Activated naive CD4-positive, alpha-beta T cell treated with anti-CD3 and anti-CD28 coated beads, Interleukin-2, amount 50 U/mL, for 24 hours (primary cell): ENCODE measurements at regions not wholly inside any gene's neighbourhood (a gene's known extent, or its start where the extent isn't known, plus 50 kb on each side); places are given as distances from the start of the nearest gene placed in this dataset.

ENCODE experiments used
- H3K27ac Mint-ChIP-seq: one replicate; pipeline ENCODE4 v1.8.0; 2021; ENCODE audit warnings: mild to moderate bottlenecking, mixed read lengths
- H3K27me3 Mint-ChIP-seq: one replicate; pipeline ENCODE4 v1.8.0; 2021; ENCODE audit warnings: mixed read lengths
- H3K36me3 Mint-ChIP-seq: one replicate; pipeline ENCODE4 v1.8.0; 2021; ENCODE audit warnings: mixed read lengths
- H3K4me1 Mint-ChIP-seq: one replicate; pipeline ENCODE4 v1.8.0; 2021; ENCODE audit warnings: mixed read lengths
- H3K4me3 Mint-ChIP-seq: one replicate; pipeline ENCODE4 v1.8.0; 2021; ENCODE audit warnings: mild to moderate bottlenecking, mixed read lengths
- H3K9me3 Mint-ChIP-seq: one replicate; pipeline ENCODE4 v1.8.0; 2021; ENCODE audit warnings: mixed read lengths

DNA sequence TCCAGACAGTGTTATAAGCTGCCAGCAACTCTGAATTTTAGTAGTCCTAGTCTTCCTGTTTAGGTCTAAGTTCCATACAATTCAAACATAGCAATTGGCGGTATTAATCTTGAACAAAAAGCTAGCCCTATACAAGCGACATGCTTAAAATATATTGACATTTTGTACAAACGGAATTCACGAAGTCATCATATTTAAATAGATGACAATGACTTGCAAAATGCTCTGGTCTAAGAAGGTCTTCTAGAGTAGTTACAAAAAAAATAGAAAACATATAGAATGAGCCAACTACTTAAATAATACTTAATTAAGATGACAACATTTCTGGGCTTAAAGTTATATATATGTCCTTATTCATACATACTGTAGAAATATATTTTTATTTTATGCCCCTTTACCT, 446.6 kb downstream of the ANKRD7 start:
- Mint-ChIP-seq H3K27me3 (no peaks in the 10 kb centered on the region), H3K4me1 (no peaks in the 10 kb centered on the region), H3K27ac (no peak overlapping the region), H3K9me3 (no peaks in the 10 kb centered on the region), H3K36me3 (no peaks in the 10 kb centered on the region), H3K4me3 (no peak overlapping the region)

DNA sequence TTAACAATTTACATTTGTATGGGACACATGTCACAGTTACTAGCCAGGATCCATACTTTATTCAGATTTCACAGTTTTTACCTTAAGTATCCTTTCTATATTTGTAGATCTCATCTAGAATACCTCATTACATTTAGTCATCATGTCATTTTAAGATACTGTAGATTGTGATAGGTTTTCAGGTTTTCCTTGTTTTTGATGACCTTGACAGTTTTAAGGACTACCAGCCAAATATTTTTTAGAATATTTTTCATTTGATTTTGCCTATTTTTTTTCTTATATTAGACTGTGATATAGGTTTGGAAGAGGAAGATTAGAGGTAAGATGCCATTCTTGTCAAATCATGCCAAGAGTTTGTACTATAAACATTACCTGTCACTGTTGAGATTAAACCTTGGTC, 460.3 kb downstream of the ANKRD7 start:
- no peak overlapping the region for H3K4me3 Mint-ChIP-seq
- no peaks in the 10 kb centered on the region for H3K36me3 Mint-ChIP-seq
- H3K27me3 Mint-ChIP-seq, result no peaks in the 10 kb centered on the region

DNA sequence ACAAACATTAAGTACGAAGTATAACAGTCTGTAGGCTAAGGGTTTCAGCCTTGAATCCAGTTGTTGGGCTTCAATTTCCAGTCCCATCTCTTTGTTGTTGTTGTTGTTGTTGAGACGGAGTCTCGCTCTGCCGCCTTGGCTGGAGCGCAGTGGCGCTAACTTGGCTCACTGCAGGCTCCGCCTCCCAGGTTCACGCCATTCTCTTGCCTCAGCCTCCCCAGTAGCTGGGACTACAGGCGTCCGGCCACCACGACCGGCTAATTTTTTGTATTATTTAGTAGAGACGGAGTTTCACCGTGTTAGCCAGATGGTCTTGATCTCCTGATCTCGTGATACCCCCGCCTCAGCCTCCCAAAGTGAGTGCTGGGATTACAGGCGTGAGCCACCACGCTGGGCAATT, 464.9 kb downstream of the ANKRD7 start:
- no peaks in the 10 kb centered on the region for H3K36me3 Mint-ChIP-seq
- H3K27me3 Mint-ChIP-seq, result no peaks in the 10 kb centered on the region
- no peak overlapping the region for H3K27ac Mint-ChIP-seq
- no peaks in the 10 kb centered on the region for H3K4me1 Mint-ChIP-seq
- no peak overlapping the region for H3K4me3 Mint-ChIP-seq
- H3K9me3 Mint-ChIP-seq, result no peaks in the 10 kb centered on the region

More for the DNA sequence above, 460.3 kb downstream of the ANKRD7 start:
- H3K27ac Mint-ChIP-seq, result no peak overlapping the region
- H3K4me1 Mint-ChIP-seq, result no peaks in the 10 kb centered on the region
- H3K9me3 Mint-ChIP-seq, result no peaks in the 10 kb centered on the region

DNA sequence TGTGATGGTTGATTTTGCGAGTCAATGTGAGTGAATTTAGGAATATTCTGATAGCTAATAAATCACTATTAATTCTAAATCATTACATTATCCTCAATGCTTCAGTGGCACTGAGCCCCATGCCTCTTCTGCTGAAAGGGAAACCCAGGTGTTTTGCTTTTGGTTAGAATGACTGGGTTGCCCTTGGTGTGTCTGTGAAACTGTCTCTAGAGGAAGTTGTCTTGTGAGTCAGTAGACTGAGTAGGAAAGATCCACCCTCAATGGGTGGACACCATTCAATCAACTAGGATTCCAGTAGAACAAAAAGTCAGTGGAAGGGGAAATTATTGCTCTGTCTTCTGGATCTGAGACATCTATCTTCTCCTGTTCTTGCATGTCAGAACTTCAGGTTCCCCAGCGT, 472.4 kb downstream of the ANKRD7 start:
- Mint-ChIP-seq H3K9me3 (no peaks in the 10 kb centered on the region), H3K4me3 (no peak overlapping the region), H3K27ac (no peak overlapping the region), H3K27me3 (no peaks in the 10 kb centered on the region), H3K4me1 (no peaks in the 10 kb centered on the region), H3K36me3 (no peaks in the 10 kb centered on the region)

DNA sequence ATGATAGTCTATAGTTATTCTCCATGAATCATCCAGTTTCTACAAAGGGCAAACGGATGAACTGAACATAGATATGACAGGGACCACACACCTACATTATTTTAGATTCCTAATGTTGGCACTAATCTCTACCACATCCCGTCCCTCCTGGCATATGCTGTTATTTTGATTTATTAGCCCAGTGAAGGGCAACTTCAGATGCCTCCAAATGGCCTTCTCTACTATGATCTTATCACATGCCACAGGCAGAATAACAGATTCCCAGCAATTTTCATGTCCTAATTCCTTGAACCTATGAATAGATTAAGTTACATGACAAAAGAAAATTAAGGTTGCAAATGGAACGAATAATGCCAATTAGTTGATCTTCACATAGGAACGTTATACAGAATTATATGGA, 474.7 kb downstream of the ANKRD7 start:
- Mint-ChIP-seq H3K27me3 (no peaks in the 10 kb centered on the region), H3K9me3 (no peaks in the 10 kb centered on the region), H3K27ac (no peak overlapping the region), H3K36me3 (no peaks in the 10 kb centered on the region), H3K4me1 (no peaks in the 10 kb centered on the region), H3K4me3 (no peak overlapping the region)

DNA sequence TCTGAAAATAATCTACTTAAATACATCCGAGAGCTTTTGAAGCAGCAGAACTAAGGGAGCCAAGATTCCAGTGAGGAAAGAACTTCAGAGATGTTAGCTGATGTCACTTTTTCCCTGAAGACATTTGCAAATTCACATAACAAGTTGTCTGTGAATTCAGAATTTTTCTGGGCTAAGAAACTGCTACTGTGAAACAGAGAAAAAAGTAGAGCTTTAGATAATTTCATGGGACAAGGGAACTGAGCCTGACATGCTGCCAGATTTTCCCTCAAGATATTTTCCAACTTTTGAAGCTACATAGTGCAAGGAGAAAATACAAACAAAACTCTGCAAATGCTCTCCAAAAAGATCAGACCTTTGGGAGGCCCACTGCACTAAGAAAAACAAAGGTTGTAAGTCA, 484.2 kb downstream of the ANKRD7 start:
- Mint-ChIP-seq H3K27me3 (no peaks in the 10 kb centered on the region), H3K4me3 (no peak overlapping the region), H3K36me3 (no peaks in the 10 kb centered on the region), H3K9me3 (no peaks in the 10 kb centered on the region), H3K4me1 (no peaks in the 10 kb centered on the region), H3K27ac (no peak overlapping the region)

DNA sequence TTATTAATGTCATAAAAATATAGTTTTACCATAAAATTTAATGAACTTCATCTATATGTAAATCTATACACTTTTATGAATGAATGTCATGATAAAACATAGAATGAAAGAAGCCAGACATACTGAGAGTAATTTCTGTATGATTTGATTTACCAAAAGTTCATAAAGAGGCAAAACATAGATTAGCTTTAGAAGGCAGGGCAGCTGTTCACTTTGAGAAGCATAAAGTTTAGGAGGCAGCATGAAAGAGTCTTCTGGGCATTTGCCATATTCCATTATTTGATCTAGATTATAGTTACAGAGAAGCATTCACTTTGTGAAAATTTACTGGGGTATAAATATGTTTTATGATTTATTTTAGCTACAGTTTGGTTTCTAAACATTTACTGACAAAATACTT, 487.2 kb downstream of the ANKRD7 start:
- Mint-ChIP-seq H3K4me1 (no peaks in the 10 kb centered on the region), H3K4me3 (no peak overlapping the region), H3K9me3 (no peaks in the 10 kb centered on the region), H3K27ac (no peak overlapping the region), H3K27me3 (no peaks in the 10 kb centered on the region), H3K36me3 (no peaks in the 10 kb centered on the region)

DNA sequence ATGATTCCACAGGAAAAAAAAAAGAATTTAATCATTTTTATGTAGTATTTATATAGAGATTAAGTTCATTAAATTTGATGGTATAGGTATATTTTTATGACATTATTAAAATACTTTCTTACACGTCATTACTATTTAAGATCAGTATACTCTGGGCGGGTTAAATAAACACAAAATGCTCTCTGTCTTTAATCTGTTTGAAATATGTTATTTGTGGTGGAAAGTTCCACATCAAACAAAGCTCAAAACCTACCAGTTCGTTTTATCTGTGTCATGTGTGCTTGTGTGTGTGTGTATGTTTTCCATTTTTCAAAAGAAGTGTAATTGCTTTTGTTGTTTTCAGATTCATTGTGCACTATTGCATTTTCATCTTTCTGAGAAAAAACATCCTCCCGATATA, 488.5 kb downstream of the ANKRD7 start:
- Mint-ChIP-seq H3K9me3 (no peaks in the 10 kb centered on the region), H3K4me3 (no peak overlapping the region), H3K4me1 (no peaks in the 10 kb centered on the region), H3K27me3 (no peaks in the 10 kb centered on the region), H3K36me3 (no peaks in the 10 kb centered on the region), H3K27ac (no peak overlapping the region)

DNA sequence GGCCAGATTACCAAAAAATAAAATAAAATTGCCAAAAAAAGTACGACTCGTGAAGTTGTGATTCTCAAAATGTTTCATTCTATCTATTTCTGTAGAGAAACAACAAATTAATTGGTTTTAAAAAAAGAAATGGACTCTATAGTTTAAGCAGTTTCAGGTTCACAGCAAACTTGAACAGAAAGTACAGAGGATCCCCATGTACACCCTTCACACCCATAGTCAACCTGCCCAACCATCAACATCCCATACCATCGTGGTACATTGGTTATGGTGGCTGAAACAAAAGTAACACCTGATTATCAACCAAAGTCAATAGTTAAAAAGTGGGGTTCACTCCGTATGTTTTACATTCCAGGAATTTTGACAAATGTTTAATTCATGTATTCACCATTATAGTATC, 496.1 kb downstream of the ANKRD7 start:
- Mint-ChIP-seq H3K27ac (no peak overlapping the region), H3K27me3 (no peaks in the 10 kb centered on the region), H3K9me3 (peaks cover 7% of the 10 kb centered on the region), H3K4me3 (no peak overlapping the region), H3K36me3 (no peaks in the 10 kb centered on the region), H3K4me1 (no peaks in the 10 kb centered on the region)

DNA sequence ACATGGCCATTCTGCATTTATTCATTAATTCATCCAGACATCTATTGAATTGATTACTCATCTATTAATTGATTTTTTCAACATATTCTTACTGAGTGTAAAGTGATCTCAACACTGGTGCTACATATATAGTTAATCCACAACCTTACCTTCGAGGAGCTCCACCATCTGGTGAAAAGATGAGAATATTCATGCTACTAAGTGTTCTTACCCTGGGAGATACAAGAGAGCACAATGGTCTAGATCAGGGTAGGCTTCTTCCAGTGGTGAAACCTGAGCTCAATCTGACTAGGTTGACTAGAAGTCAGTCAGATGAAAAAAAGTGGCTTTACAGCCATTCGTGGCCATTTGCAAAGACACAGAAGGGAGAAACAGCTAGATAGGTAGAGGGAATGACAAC, 507.4 kb downstream of the ANKRD7 start:
- Mint-ChIP-seq H3K36me3 (no peaks in the 10 kb centered on the region), H3K27ac (no peak overlapping the region), H3K4me3 (no peak overlapping the region), H3K4me1 (no peaks in the 10 kb centered on the region), H3K9me3 (peaks cover 9% of the 10 kb centered on the region), H3K27me3 (no peaks in the 10 kb centered on the region)

DNA sequence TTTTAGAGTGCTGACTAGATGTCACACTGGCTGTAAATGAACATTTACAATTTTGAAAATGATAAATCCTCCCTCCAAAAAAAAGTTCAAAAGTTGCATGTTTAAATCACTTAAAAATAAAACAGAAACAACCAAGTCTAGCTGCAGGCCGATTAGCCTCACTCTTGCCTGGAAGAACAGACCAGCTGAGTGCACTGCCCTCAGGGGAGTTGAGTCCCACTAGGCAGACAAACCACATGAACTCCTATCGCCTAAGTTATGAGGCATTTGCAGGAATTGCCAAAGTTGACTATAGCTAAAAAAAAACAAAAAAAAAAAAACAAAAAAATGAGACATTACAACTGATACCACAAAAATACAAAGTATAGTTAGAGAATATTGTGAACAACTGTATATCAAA, 510.0 kb downstream of the ANKRD7 start:
- Mint-ChIP-seq H3K27me3 (no peaks in the 10 kb centered on the region), H3K4me3 (no peak overlapping the region), H3K36me3 (no peaks in the 10 kb centered on the region), H3K9me3 (peaks cover 5% of the 10 kb centered on the region), H3K27ac (no peak overlapping the region), H3K4me1 (no peaks in the 10 kb centered on the region)

DNA sequence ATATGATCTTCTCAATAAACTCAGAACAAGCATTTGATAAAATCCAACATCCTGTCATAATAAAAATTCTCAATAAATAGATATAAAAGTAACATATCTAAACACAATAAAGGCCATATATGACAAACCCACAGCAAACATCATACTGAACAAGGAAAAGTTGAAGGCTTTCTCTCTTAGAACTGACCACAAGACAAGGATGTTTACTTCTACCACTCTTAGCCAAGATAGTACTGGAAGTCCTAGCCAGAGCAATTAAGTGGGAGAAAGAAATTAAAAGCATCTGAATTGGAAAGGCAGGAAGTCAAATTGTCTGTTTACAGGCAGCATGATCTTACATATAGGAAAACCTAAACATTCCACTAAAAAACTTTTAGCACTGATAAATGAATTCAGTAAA, 510.9 kb downstream of the ANKRD7 start:
- no peaks in the 10 kb centered on the region for H3K4me1 Mint-ChIP-seq
- H3K27ac Mint-ChIP-seq, result no peak overlapping the region
- no peaks in the 10 kb centered on the region for H3K27me3 Mint-ChIP-seq
- no peak overlapping the region for H3K4me3 Mint-ChIP-seq
- peaks cover 9% of the 10 kb centered on the region for H3K9me3 Mint-ChIP-seq
- no peaks in the 10 kb centered on the region for H3K36me3 Mint-ChIP-seq

DNA sequence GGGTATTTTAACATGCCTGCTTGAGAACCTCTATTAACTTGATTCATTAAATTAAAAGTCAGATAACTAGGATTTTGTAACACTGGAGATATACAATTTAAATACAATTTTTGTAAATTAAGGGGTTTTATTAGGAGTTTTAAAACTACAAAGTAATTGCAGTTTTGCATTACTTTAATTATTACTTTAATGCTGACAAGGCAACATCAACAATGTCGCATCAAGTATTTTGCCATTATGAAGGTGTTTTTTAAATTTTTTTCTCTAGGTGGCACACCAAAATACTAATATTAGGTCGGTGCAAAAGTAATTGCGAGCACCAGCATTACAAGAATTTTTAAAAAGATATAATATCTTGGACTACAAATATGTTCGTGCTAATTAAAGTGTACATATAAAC, 513.4 kb downstream of the ANKRD7 start:
- H3K27me3 Mint-ChIP-seq, result no peaks in the 10 kb centered on the region
- H3K4me3 Mint-ChIP-seq, result no peak overlapping the region
- no peak overlapping the region for H3K27ac Mint-ChIP-seq
- H3K36me3 Mint-ChIP-seq, result no peaks in the 10 kb centered on the region
- H3K9me3 Mint-ChIP-seq, result peaks cover 13% of the 10 kb centered on the region
- no peaks in the 10 kb centered on the region for H3K4me1 Mint-ChIP-seq

DNA sequence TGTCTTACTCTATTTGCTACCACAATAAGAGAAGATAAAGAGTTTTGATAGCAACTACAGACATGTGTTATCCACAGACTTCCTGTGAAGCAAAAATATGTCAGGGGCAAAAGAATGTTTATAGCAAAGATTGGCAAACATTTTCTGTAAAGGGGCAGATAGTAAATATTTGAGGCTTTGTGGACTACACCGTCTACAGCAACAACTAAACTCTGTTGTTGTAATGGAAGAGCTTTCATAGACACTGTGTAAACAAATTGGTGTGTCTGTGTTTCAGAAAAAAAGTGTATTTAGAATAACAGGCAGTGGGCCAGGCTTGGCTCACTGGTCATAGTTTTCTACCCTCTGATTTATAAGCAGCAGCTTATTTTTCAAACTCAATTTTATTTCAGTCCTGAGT, 521.4 kb downstream of the ANKRD7 start:
- H3K27me3 Mint-ChIP-seq, result no peaks in the 10 kb centered on the region
- H3K4me1 Mint-ChIP-seq, result no peaks in the 10 kb centered on the region
- H3K36me3 Mint-ChIP-seq, result no peaks in the 10 kb centered on the region
- H3K27ac Mint-ChIP-seq, result no peak overlapping the region
- H3K4me3 Mint-ChIP-seq, result no peak overlapping the region
- peaks cover 8% of the 10 kb centered on the region for H3K9me3 Mint-ChIP-seq

DNA sequence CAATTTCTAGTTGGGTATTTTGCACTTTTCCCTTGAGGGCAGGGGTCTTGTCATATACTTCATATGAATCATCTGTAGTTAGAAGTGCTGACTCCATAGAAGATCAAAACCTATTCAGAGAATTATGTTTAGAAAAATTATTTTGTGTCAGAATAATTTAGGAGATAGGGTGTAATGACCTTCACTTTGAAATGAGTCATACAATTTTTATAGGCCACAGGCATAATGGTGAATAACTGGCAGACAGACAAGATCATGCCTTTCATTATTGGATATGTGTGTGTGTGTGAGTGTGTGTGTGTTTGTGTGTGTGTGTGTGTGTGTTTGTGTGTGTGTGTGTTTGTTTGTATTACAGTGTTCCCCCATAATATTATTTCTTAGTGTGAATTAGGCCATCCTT, 523.0 kb downstream of the ANKRD7 start:
- peaks cover 4% of the 10 kb centered on the region for H3K9me3 Mint-ChIP-seq
- no peaks in the 10 kb centered on the region for H3K4me1 Mint-ChIP-seq
- no peak overlapping the region for H3K4me3 Mint-ChIP-seq
- no peaks in the 10 kb centered on the region for H3K27me3 Mint-ChIP-seq
- no peak overlapping the region for H3K27ac Mint-ChIP-seq
- no peaks in the 10 kb centered on the region for H3K36me3 Mint-ChIP-seq

DNA sequence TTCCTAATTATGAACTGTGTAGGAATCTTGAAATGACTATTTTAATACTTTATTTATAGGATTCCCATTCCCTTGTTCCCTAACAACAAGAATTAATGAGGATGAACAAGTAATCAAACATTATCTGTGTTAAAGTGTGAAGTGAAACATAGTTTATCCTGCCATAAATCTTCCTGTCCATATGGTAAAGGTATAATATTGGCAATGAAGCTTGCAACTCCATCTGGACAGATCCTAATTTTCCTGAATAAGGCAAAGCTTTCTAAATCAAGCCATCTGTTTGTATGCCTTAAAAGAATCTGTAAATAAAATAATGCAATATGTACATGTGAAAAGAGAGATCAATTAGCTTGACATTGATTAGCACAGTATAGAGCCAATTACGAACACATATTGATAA, 529.0 kb downstream of the ANKRD7 start:
- H3K27me3 Mint-ChIP-seq, result no peaks in the 10 kb centered on the region
- no peaks in the 10 kb centered on the region for H3K9me3 Mint-ChIP-seq
- no peaks in the 10 kb centered on the region for H3K4me1 Mint-ChIP-seq
- H3K4me3 Mint-ChIP-seq, result no peak overlapping the region
- no peak overlapping the region for H3K27ac Mint-ChIP-seq
- no peaks in the 10 kb centered on the region for H3K36me3 Mint-ChIP-seq

DNA sequence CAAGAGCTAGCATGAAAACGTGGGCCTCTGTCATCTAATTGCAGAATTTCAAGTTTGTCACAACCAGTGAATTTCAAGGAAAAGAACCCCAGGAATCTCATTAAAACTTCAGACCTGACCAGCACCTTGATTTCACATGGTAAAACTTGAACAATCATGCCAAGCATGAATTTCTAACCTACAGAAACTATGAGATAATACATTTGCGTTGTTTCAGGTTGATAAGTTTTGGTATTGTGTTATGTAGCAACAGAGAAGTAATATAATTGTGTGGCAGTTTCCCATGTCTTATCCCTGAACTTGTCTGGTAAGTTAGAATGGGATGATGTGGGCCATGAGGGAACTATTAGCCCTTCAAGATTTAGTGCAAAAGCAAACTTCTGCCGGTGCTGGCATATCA, 530.1 kb downstream of the ANKRD7 start:
- Mint-ChIP-seq H3K9me3 (no peaks in the 10 kb centered on the region), H3K27ac (no peak overlapping the region), H3K36me3 (no peaks in the 10 kb centered on the region), H3K4me1 (no peaks in the 10 kb centered on the region), H3K4me3 (no peak overlapping the region), H3K27me3 (no peaks in the 10 kb centered on the region)
